ENCODE measurements at regions not wholly inside any gene's neighbourhood (a gene's known extent, or its start where the extent isn't known, plus 50 kb on each side); places are given as distances from the start of the nearest gene placed in this dataset.
"Not testable (repeated sequence)": the region's sequence is repeated elsewhere in the genome, so short reads cannot be mapped to it uniquely, and the experiment has no call there.

- Histone ChIP-seq H3K4me3 (ENCODE audit: low read length) (no peak overlapping the region), H3F3A (ENCODE audit: low read length, unreplicated experiment) (no peaks in the 10 kb centered on the region), H3K9me2 (replicated peaks; ENCODE audit: low read length) (no peaks in the 10 kb centered on the region), H3K4me1 (ENCODE audit: insufficient read depth, low read length) (peaks cover 17% of the 10 kb centered on the region), H3K27ac (ENCODE audit: low read length) (no peak overlapping the region), H3K4me2 (ENCODE audit: low read length) (no peak overlapping the region), H4K20me1 (ENCODE audit: low read length) (no peaks in the 10 kb centered on the region), H3K36me3 (ENCODE audit: low read depth, low read length) (no peaks in the 10 kb centered on the region), H3K9ac (ENCODE audit: low read length) (no peak overlapping the region), H3K9me3 (ENCODE audit: low read length) (no peaks in the 10 kb centered on the region), H2AFZ (ENCODE audit: low read length) (no peak overlapping the region), H3K79me2 (ENCODE audit: low read length) (no peaks in the 10 kb centered on the region), H3K27me3 (ENCODE audit: low read length) (no peaks in the 10 kb centered on the region)
- CTCF ChIA-PET: no interaction called here
- intact Hi-C loops (cut with micrococcal nuclease): loop anchor here (2.0 kb wide), 1 partner anchor 117 kb away; no protein-coding TSS in a partner anchor
- ATAC-seq: no peak
- no peak for TF ChIP-seq CTCF (conservative IDR thresholded peaks at IDR 0.05; ENCODE audit: low read depth, low read length)
- TF ChIP-seq EZH2phosphoT487 (IDR thresholded peaks at IDR 0.05; ENCODE audit: borderline replicate concordance, low read length): no peak
- no peak for TF ChIP-seq EZH2 (IDR thresholded peaks at IDR 0.05; ENCODE audit: low read length, unreplicated experiment)
- POLR2A ChIA-PET (ENCODE audit: unreplicated experiment): no interaction called here
- peak; percentile 31 for DNase-seq
- no TSS peak for BruUV-seq (replicated peaks)
These were observed 352.5 kb downstream of the KCNJ2 start for GRCh38 chr17:70521821-70522256.

- Histone ChIP-seq H3K27me3 (ENCODE audit: low read length) (peaks cover 11% of the 10 kb centered on the region; the same call in 1 of the 2 replicates), H3K79me2 (ENCODE audit: low read length) (no peaks in the 10 kb centered on the region), H4K20me1 (ENCODE audit: low read length) (no peaks in the 10 kb centered on the region), H3K4me2 (ENCODE audit: low read length) (no peak overlapping the region), H3K27ac (ENCODE audit: low read length) (peak overlapping the region; percentile 43), H3F3A (ENCODE audit: low read length, unreplicated experiment) (no peaks in the 10 kb centered on the region), H3K36me3 (ENCODE audit: low read depth, low read length) (no peaks in the 10 kb centered on the region), H3K9ac (ENCODE audit: low read length) (no peak overlapping the region), H2AFZ (ENCODE audit: low read length) (no peak overlapping the region), H3K4me1 (ENCODE audit: insufficient read depth, low read length) (peaks cover 6% of the 10 kb centered on the region), H3K9me2 (replicated peaks; ENCODE audit: low read length) (no peaks in the 10 kb centered on the region), H3K4me3 (ENCODE audit: low read length) (no peak overlapping the region), H3K9me3 (ENCODE audit: low read length) (no peaks in the 10 kb centered on the region)
- ATAC-seq: peak; percentile 84
- intact Hi-C loops (cut with micrococcal nuclease): loop anchor here (2.0 kb wide), 1 partner anchor 119 kb away; no protein-coding TSS in a partner anchor
- CTCF ChIA-PET: no interaction called here
- DNase-seq: peak; percentile 79
- no TSS peak for BruUV-seq (replicated peaks)
- TF ChIP-seq EZH2 (IDR thresholded peaks at IDR 0.05; ENCODE audit: low read length, unreplicated experiment): no peak
- no peak for TF ChIP-seq CTCF (conservative IDR thresholded peaks at IDR 0.05; ENCODE audit: low read depth, low read length)
- TF ChIP-seq EZH2phosphoT487 (IDR thresholded peaks at IDR 0.05; ENCODE audit: borderline replicate concordance, low read length): no peak
- POLR2A ChIA-PET (ENCODE audit: unreplicated experiment): interaction anchor here (0.6 kb wide), 1 partner anchor 828 kb away, joined by 7 read pairs; no protein-coding TSS in a partner anchor
These were observed 354.1 kb downstream of the KCNJ2 start for GRCh38 chr17:70523426-70523825.

- ATAC-seq; H3K4me2 ChIP-seq (ENCODE audit: low read length); H2AFZ ChIP-seq (ENCODE audit: low read length); DNase-seq; H3K79me2 ChIP-seq (ENCODE audit: low read length); CTCF ChIA-PET; H4K20me1 ChIP-seq (ENCODE audit: low read length); POLR2A ChIA-PET (ENCODE audit: unreplicated experiment); H3K9me3 ChIP-seq (ENCODE audit: low read length); H3K4me3 ChIP-seq (ENCODE audit: low read length); BruUV-seq (replicated peaks); H3K4me1 ChIP-seq (ENCODE audit: insufficient read depth, low read length); intact Hi-C loops (cut with micrococcal nuclease); H3K9ac ChIP-seq (ENCODE audit: low read length); H3F3A ChIP-seq (ENCODE audit: low read length, unreplicated experiment); H3K36me3 ChIP-seq (ENCODE audit: low read depth, low read length); H3K27ac ChIP-seq (ENCODE audit: low read length); H3K9me2 ChIP-seq (replicated peaks; ENCODE audit: low read length): not testable (repeated sequence)
- peaks cover 16% of the 10 kb centered on the region; the same call in 1 of the 2 replicates for H3K27me3 ChIP-seq (ENCODE audit: low read length)
These were observed 355.7 kb downstream of the KCNJ2 start for GRCh38 chr17:70525035-70525434.
